GM10248 (cell line): ENCODE measurements at regions not wholly inside any gene's neighbourhood (a gene's known extent, or its start where the extent isn't known, plus 50 kb on each side); places are given as distances from the start of the nearest gene placed in this dataset.

Experiments used
- CTCF ChIA-PET: fragments of 300-600 bp; sonication (Branson Sonifier 250); formaldehyde crosslinking; extraction: SDS; loops from one replicate; lab custom pipeline; 2021; ENCODE audit warnings: antibody characterized with exemption; lab: Yijun Ruan, JAX
- POLR2A ChIA-PET: fragments of 350-650 bp; sonication (Branson Sonifier 250); formaldehyde crosslinking; extraction: SDS; loops from one replicate; lab custom pipeline; 2020; ENCODE audit warnings: antibody characterized with exemption; lab: Yijun Ruan, JAX
- DNase-seq: peaks from one replicate; pipeline ENCODE4 v3.0.0; 2012; ENCODE audit errors: extremely low spot score
- CTCF ChIP-seq: IDR thresholded peaks from 2 replicates; pipeline ENCODE4 v1.5.1; 2012; ENCODE audit warnings: mild to moderate bottlenecking, low read depth; ENCODE audit errors: extremely low read depth, missing control alignments, control extremely low read depth

GRCh38 chr6:47156196-47156595 is 114.1 kb upstream of the ADGRF1 start:
- TF ChIP-seq CTCF = no peak
- POLR2A ChIA-PET = no interaction called here
- no peak for DNase-seq
- CTCF ChIA-PET = interaction anchor here (0.8 to 1.0 kb wide), 2 partner anchors 12 to 15 kb away, joined by 3 to 4 read pairs; no protein-coding TSS in a partner anchor

- POLR2A ChIA-PET = no interaction called here
- DNase-seq = no peak
- TF ChIP-seq CTCF = no peak
- CTCF ChIA-PET = no interaction called here
These were observed 111.2 kb upstream of the ADGRF1 start for GRCh38 chr6:47153404-47153755.

GRCh38 chr6:47152666-47153403 is 110.7 kb upstream of the ADGRF1 start:
- POLR2A ChIA-PET = no interaction called here
- TF ChIP-seq CTCF = no peak
- no peak for DNase-seq
- CTCF ChIA-PET = no interaction called here

GRCh38 chr6:47151232-47151898 is 109.2 kb upstream of the ADGRF1 start:
- TF ChIP-seq CTCF = no peak
- ChIA-PET POLR2A (no interaction called here), CTCF (no interaction called here)
- DNase-seq = no peak

- CTCF ChIA-PET = interaction anchor here (1.8 kb wide), 1 partner anchor 13 kb away, joined by 6 read pairs; no protein-coding TSS in a partner anchor
These were observed 107.4 kb upstream of the ADGRF1 start for GRCh38 chr6:47149554-47149953.

GRCh38 chr6:47149066-47149465 is 106.9 kb upstream of the ADGRF1 start:
- CTCF ChIA-PET = interaction anchor here (1.8 kb wide), 1 partner anchor 14 kb away, joined by 6 read pairs; no protein-coding TSS in a partner anchor
- TF ChIP-seq CTCF = no peak
- DNase-seq = no peak
- POLR2A ChIA-PET = no interaction called here

More at GRCh38 chr6:47149554-47149953, 107.4 kb upstream of the ADGRF1 start:
- POLR2A ChIA-PET = no interaction called here
- no peak for TF ChIP-seq CTCF
- no peak for DNase-seq
